CD1c-positive myeloid dendritic cell (primary cell): ENCODE measurements at regions not wholly inside any gene's neighbourhood (a gene's known extent, or its start where the extent isn't known, plus 50 kb on each side); places are given as distances from the start of the nearest gene placed in this dataset.

Experiments
- DNase-seq: peaks from one replicate; pipeline ENCODE4 v3.0.0-alpha.2; 2016; ENCODE audit errors: extremely low spot score

GRCh38 chr6:163954088-163954775, 539.7 kb downstream of the QKI start:
- no peak for DNase-seq

- no peak for DNase-seq
These were observed 537.5 kb downstream of the QKI start for GRCh38 chr6:163952005-163952404.

GRCh38 chr6:163951326-163951725, 536.8 kb downstream of the QKI start:
- no peak for DNase-seq

- DNase-seq = no peak
These were observed 535.6 kb downstream of the QKI start for GRCh38 chr6:163950159-163950558.

- no peak for DNase-seq
These were observed 534.9 kb downstream of the QKI start for GRCh38 chr6:163949431-163949830.

GRCh38 chr6:163948250-163948649, 533.7 kb downstream of the QKI start:
- DNase-seq = no peak

GRCh38 chr6:163947276-163947675, 532.8 kb downstream of the QKI start:
- no peak for DNase-seq

GRCh38 chr6:163946437-163946836, 531.9 kb downstream of the QKI start:
- DNase-seq = no peak

GRCh38 chr6:163945808-163946207, 531.3 kb downstream of the QKI start:
- DNase-seq = no peak

GRCh38 chr6:163944897-163945296, 530.4 kb downstream of the QKI start:
- no peak for DNase-seq

- DNase-seq = no peak
These were observed 529.3 kb downstream of the QKI start for GRCh38 chr6:163943607-163944385.

GRCh38 chr6:163942790-163943189, 528.3 kb downstream of the QKI start:
- DNase-seq = no peak

GRCh38 chr6:163941624-163941976, 527.1 kb downstream of the QKI start:
- DNase-seq = no peak

GRCh38 chr6:163940705-163941623, 526.4 kb downstream of the QKI start:
- DNase-seq = no peak

GRCh38 chr6:163937071-163937470, 522.6 kb downstream of the QKI start:
- DNase-seq = no peak

GRCh38 chr6:163935158-163935762, 520.7 kb downstream of the QKI start:
- no peak for DNase-seq

- no peak for DNase-seq
These were observed 515.5 kb downstream of the QKI start for GRCh38 chr6:163930012-163930411.

GRCh38 chr6:163929538-163929937, 515.0 kb downstream of the QKI start:
- DNase-seq = no peak

GRCh38 chr6:163926642-163927041, 512.1 kb downstream of the QKI start:
- DNase-seq = no peak

GRCh38 chr6:163925839-163926238, 511.3 kb downstream of the QKI start:
- DNase-seq = no peak

- no peak for DNase-seq
These were observed 509.3 kb downstream of the QKI start for GRCh38 chr6:163923658-163924411.
